NCI-H345 treated with DMSO at 0.1 percent for 48 hours (cell line): ENCODE measurements at regions not wholly inside any gene's neighbourhood (a gene's known extent, or its start where the extent isn't known, plus 50 kb on each side); places are given as distances from the start of the nearest gene placed in this dataset.

Source experiments
- DNase-seq: peaks from one replicate; lab custom pipeline; 2025; ENCODE audit not compliant: unreplicated experiment; lab: John Stamatoyannopoulos, UW

DNA sequence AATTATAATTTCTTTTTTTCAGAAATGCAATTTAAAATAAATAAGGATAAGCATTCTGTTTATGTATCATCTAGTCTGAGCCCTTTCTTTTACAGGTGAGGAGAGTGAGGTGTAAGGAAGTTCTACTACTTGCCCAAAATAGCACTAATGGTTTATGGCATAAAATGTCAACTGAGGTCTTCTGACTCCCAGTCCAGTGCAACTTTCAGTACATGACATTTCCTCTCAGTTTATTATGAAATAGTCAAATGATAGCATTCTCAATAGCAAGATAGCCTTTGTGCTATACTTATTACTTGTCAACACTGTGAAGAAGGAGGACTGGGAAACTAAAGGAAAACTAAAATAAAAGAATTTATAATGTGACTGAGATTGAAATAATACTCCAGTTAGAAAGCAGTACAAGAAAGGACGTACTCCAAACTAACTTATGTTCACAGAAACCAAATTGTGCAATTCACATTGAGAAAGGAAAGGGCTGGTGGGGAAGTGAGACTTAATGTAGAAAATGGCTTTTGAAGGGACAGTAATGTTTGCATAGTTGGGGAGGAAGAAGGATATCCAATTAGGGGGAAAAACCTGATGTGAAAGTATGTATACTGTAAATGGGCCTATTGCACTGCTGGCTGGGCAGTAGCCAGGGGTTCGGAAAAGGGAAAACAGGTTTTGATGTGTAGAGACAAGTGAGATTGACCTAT lies 166.7 kb upstream of the ZEB2 start:
- DNase-seq = no peak

DNA sequence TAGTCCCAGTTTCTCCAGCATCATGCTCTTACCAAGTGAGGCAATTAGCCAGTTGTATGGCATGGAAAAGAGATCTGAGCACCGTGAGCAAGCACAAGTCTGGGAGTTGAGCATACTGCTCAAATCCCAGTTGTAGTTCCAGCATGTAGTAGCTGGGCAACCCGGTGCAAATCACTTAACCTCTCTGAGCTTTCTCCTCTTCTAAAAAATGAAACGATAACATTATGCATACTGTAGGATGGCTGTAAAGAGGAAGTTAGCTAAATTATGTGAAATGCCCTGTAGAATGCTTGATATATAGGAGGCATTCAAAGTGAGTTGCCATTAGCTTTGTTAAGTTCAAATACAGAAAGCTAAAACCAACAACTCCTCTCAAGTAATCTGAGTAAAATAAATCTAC lies 164.0 kb upstream of the ZEB2 start:
- DNase-seq = no peak

DNA sequence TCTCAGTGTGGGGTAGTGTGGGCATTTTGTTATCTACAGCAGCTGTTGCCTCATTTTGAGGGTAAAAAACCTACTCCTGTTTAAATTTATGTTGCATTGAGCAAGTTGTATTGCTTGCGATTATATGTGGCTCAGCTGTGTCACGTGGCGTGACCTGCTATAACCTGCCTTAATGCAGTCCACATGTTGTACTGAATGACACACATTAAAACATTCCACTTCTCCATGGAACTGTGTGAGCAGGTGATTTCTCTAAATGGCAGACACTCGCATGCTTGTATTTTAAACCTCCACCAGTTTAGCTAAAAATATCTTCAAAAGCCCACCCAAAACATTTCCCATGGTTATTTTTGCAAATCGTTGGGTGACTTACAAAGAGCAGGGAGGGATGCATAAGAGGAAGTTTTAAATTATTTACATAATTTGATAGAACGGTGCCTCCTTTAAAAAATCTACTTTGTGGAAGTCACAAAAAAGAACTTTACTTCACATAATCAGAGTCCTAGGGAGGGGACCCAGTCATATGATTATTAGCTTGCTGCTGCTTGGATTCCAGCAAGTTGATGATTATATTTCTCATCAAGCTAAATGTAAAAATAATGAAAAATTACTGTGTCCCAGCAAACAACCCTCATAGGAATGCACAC lies 163.3 kb upstream of the ZEB2 start:
- no peak for DNase-seq

DNA sequence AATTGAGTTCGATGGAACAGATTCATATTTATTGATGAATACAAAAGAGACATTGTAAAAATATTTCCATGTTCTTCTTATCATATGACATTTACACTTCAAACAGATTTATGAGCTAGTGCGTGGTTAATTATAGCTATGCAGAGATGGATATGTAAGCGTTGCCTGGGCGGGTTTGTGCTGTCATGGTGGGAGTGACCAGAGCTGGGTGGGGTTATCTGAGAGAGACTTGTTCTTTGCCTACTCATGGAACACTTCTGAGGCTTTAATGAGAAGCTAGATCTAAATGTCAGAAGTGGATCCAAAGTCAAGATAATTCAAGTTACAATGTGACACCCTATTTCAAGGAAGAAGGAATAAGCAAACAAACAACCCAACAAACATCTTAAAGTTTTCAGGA lies 162.3 kb upstream of the ZEB2 start:
- DNase-seq = no peak

DNA sequence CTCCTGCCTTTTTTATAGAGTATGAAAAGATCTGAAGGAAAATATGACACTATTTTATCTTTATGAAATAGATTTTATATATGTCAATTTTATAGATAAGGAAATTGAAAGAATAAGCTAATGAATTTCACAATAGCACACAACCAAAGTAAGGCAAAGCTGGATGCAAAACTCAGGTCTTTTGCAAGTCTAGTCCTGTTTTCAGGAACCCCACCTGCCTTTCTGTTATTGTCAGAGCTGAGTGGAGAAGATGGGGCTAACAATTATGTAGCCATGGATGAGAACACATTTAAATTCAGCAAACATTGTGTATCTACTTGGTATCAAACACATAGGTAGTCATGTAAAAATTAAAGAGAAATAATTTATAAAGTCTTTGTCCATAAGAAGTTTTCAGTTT lies 161.5 kb upstream of the ZEB2 start:
- no peak for DNase-seq

DNA sequence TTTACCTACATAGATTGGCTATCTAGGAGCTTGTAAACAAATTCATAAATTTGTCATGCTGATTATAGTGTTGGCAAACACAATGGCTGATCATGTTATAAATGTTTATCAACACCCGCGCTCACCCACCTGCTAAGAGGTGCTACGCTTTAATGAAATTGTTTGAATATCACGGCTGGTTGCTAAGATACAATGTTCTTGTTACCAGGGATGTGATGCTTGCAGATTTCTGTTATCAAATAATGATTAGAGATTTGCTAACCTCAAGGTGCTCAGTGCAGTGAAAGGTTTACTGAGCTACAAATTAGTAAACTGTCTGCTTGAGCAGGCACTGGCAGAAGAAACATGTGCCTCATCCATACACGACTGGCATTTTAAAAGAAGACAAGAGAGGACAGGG lies 160.0 kb upstream of the ZEB2 start:
- peak; percentile 70 for DNase-seq

DNA sequence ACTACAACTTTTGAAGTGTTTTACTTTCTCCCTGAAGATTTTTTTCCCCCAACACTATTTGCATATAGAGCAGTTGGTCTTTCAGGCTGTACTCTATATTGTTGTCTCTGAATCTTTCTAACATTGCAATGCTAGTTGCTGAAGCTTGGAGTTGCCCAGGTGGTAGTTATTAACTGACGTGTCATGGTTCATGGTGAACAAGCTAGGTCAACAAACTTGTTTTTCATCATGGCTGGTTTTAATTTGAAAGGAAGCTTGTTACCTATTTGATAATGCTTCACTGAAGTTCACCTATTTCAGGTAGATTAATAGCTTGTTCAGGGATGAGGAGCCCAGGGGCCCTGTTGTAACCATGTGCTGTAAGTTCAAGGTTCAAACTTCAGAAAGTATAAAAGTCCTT lies 158.8 kb upstream of the ZEB2 start:
- DNase-seq = peak; percentile 8

DNA sequence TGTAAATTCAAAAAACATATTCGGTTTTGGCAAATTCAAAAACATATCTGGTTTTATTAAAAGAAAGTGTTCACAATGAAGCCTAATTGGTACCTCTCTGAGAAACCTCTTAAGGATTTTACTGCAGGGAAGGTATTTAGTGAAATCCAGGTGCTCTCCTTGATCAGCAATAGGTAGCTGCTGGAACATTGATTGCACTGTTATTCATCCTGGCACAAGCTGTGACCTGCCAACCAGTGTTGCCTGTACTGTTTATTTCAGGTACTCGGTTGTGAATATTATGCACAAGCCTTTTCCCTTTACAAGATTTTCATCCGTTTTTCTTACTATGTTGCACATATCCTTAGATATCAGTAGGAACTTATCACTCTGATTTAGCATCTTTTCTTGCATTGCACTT lies 155.8 kb upstream of the ZEB2 start:
- DNase-seq = no peak

DNA sequence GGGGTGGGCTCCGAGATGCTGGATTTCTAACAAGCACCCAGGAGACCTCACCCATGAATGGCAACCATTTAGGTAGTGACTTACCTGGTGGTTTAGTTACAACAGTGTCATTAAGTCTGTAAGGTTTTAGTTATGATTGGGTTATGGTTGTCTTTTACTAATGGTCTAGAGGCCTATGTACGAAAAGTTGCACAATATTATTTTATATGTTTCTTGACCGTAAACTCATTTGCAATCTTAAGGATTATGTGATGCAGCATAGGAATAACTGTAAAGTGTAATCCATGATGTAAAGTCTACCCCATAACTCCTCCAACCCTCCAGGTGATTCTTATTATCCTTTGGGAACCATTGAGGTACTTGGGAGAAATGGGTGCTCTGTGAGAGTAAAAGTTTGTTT lies 155.4 kb upstream of the ZEB2 start:
- no peak for DNase-seq

DNA sequence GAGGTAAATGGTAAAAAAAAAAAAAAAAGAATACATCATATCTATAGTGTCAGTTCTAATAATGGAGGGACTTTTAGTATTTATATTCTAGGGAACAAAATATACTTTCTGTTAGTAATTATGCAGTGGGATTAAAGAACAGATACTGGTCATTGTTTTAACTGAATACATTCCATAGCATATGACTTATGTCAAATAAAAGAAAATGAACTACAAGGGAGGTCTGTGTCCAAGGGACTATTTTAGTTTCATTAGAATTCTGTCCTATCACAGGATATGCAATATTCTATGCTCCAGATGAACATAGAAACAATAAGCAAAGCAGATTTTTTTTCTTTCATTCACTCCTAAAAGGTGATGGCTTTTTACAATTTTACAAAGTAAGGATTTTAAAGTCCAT lies 154.2 kb upstream of the ZEB2 start:
- no peak for DNase-seq

DNA sequence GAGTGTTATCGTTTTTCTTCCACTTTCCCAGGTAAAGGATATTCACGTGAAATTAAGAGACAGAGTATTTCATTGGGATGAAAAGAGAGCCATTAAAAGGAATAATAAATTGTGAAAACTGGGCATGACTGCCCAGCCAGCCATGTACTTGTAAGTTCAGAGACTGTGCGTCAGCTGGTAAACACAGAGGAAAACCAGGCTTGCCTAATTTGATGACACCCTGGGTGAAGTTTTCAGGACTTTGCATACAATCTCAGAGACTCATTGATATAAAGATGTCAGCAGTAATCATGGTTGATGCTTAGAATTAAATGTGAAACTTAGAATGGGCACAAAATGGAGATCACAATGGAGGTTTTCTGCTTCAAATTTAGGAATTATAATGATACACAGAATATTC lies 153.5 kb upstream of the ZEB2 start:
- DNase-seq = no peak

DNA sequence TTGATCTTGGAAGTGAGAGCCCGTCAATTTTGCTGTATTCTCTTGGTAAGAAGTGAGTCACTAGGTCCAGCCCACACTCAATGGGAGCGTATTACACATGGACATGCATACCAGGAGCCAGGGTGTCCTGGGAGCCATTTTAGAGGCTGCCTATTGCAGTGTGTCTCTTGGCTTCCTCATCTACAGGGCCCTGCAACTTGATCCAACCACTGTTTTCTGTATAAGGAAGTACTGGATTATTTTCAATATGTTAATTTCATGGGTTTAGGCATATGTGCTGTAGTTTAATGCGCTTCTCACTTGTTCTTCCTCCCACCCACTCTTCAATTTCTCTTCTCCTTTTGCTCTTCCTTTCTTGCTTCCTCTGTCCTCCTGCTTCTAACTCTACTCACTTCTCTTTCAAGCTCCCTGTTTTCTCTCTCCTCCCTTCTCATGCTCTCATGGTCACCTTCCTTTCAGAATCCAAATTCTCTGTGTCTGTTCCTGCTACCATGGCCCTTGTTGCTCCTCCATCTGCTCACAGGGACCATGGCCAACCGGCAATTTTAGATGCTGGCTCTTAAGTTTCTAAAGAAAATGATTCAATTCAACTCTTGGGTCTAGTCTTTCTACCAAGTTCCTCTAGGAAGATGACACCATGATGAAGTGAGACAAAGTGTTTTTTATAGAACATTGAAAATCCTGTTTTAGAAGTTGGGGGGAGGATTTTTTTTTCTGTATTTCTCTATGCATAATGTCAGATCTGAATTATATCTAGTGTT lies 152.0 kb upstream of the ZEB2 start:
- DNase-seq = no peak

DNA sequence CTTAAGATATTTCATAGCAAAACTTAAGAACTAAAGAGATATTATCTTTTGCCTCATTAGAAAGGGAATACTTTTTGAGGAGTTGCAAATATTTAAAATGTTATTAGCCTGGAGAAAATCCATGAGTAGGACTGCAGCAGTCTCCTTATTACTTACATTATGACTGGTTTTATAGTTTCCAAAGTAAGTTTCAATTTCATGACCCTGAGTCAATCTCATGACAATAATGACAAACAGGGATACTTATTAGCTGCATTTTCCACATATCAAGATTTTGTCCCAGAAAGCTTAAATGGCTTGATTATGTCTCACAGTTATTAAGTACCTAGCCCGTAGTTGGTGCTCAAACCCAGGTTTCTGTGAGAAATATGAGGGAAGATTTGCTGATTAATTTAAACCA lies 150.8 kb upstream of the ZEB2 start:
- DNase-seq = no peak

DNA sequence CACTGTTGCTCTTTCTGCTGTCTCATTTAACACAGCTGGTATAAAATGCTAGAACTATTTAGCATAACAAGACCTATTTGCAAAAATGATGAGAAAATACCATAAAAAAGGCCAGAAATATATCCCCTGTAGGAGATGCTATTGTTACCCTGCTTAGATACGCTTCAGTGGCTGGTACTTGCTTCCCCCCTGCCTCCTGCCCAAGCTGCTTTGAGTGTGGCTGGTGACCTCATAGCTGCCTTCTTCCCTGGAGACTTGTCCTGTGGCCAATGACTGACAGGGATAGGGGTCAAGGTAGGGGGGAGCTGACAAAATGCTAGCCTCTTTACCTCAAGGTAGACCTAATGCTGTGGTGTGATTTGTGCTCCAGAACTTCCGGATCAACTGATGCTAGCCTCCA lies 150.2 kb upstream of the ZEB2 start:
- no peak for DNase-seq

DNA sequence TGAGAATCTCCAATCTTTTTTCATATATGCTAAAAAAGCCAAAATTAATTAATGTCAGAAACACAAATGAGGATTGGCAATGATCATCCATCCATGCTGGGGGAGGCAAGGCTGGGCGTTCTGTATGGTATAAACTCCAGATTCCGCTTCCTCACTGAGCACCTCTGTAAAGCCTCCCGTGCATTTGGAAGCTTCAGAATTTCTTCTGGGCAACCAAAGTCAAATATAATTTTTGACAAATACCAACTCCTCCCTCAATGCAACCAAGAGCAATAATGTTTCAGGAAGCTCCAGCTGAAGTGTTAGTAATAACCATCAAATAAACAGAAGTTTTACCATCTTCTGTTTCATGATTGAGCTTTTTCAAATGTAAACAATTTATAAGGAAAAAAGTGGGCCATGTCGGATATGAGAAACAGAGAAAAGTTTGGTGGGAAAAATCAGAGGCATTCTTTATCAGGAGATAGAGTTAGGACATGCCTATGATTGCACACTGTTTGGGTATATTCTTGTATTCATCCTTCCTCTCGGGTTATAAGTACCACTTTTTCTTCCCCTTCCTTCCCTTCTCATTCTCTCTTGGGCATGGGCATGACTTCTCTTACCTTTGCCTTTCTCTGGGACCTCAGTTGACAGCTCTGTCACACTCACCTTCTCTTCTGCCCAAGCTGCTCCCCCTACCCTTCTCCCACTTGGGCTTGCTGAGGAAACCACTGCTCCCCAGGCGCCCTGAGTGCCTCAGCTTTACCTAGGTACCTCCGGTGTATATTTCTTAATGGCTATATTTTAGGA lies 149.5 kb upstream of the ZEB2 start:
- no peak for DNase-seq

DNA sequence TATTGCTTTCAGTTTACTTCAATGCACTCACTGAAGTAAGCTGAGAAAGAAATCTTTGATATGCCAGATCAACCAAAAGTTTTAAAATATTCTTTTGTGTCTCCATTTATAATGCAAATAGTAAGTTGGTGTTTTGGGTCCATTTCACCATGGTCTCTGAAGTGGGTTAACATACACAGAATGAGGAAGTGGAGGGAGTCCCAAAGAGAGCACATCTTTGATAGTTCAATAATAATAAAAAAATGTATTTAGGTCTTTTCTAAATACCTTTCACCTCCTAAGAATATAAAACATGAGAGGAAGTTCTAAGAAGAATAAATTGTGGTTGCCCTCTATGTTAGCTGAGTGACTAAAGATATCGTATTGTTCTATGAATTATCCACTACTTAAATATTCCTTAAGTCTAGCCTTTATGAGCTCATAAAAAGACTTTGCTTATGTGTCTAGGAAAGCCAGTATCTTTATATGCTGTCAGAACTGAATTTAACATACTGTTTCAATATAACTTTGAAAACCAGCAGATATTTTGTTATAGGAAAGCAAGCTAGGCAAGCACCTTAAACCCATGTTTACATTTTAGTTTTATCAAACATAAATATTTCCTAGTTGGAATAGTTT lies 148.7 kb upstream of the ZEB2 start:
- DNase-seq = no peak

DNA sequence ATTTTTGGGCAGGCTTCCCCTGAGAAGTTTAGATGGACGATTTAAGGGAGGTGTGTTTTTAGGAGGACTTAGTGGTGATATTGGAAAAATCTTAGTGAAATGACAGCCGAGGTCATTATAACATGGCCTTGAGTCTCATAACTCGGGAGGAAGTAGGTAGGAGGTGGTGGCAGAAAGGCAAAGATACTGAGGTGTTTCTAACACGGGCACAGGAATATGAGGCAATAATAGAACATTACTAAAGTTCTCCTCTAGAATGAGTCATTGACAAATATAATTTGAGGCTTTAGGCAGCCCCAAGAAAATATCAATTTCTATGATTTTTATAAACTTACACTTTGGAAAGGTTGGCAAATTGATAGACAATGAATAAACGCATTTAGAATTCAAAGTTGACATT lies 146.1 kb upstream of the ZEB2 start:
- DNase-seq = no peak

DNA sequence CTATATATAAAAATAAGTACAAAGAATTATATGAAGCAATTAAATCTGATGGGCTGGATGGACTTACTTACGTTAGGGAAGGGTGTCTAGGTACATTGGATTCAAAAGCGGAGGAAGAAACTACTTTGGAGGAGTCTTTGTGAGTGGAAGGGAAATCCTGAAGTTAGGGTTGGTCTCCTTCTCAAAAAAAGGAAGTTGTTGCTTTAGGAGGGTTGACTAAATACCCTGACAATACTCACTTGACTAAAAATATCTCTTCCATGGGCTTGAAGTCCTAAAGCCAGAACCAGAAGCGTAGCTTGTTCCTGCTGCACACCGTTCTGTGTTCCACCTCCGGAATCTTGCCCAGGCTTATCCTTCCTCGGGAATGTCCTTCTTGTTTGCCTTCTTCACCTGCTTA lies 143.3 kb upstream of the ZEB2 start:
- no peak for DNase-seq

DNA sequence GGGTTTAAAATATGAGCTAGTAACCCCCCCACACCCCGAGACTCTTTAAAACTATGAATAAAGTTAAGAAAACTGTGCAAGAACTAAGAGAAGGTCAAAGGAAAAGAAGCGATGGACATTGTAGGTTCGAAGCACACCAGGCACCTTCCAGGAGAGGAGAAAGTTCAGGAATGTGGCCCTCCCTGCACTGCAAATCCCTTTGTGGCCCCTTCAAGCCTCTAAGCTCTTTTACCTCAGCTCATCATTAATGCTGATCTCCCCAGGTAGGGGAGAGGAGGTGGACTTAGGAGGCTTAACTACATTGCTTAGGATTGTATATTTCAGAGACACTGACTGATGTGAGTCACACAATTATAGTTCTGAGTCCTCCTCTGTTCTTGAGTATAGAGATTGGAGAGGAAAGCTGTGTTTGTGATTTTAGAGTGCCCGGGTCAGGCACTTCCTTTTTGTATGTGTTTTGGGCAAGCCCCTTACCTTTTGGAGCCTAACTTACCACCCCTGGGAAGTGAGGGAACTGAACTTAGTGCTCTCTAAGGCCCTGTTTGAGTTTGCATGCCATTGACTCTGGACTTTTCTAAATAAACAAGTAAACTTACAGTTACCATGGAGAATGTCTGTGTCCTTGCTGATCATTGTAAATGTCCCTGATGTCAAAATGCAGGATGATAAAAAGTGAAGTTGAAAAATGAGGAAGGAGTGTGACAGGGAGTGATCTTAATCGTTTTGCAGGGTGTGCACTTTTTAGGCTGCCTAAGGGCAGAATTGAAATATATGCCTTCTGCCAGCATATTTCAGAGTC lies 140.8 kb upstream of the ZEB2 start:
- no peak for DNase-seq

DNA sequence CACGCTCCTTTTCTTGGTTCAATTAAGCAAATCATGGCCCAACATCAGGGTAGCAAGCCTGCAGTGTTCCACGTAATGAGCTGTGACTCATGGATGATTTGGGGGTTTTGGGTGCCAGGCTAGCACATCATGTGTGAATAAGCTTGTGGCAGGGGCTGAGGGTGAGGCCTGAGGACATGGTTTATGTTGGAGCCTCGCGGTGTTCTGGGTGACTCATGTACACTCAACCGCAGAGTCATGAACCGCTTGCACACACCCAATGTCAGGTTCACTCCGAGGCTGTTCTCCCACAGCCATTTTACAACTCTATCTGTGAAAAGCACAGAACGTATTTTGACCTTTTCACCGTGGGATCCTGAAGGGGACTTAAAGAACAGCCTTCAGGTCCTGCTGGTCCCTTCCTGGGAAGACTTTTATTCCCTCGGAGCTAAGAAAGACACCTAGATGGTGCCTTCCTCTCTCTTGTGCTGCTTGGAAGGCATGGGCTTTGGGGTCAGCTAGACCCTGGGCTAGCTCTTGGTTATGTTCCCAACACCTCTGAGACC lies 139.9 kb upstream of the ZEB2 start:
- no peak for DNase-seq
